ENCODE measurements at regions not wholly inside any gene's neighbourhood (a gene's known extent, or its start where the extent isn't known, plus 50 kb on each side); places are given as distances from the start of the nearest gene placed in this dataset.
"Not testable (repeated sequence)": the region's sequence is repeated elsewhere in the genome, so short reads cannot be mapped to it uniquely, and the experiment has no call there.

GRCh38 chr3:35291471-35292236, 347.7 kb upstream of the ARPP21 start:
- intact Hi-C loops (cut with micrococcal nuclease) = no loop called here
- no peaks in the 10 kb centered on the region for H3K4me1 Mint-ChIP-seq (ENCODE audit: insufficient read depth, unreplicated experiment)
- no peaks in the 10 kb centered on the region for H3K36me3 Mint-ChIP-seq (ENCODE audit: insufficient read depth, unreplicated experiment)
- H3K27me3 Mint-ChIP-seq (ENCODE audit: insufficient read depth, unreplicated experiment) = no peaks in the 10 kb centered on the region
- H3K27ac Mint-ChIP-seq (ENCODE audit: low read depth, unreplicated experiment) = no peak overlapping the region
- DNase-seq (ENCODE audit: unreplicated experiment) = peak; percentile 9
- no peak for TF ChIP-seq CTCF (IDR thresholded peaks at IDR 0.05; ENCODE audit: unreplicated experiment)
- no TSS peak for BruUV-seq (replicated peaks)
- H3K4me3 Mint-ChIP-seq (ENCODE audit: unreplicated experiment) = no peak overlapping the region
- no peaks in the 10 kb centered on the region for H3K9me3 Mint-ChIP-seq (ENCODE audit: unreplicated experiment)
- ChIA-PET CTCF (interaction anchor here (0.6 kb wide), 1 partner anchor 595 kb away, joined by 4 read pairs; no protein-coding TSS in a partner anchor), POLR2A (interaction anchor here (0.7 kb wide), 1 partner anchor 1285 kb away, joined by 3 read pairs; no protein-coding TSS in a partner anchor)

- no peak overlapping the region for H3K27ac Mint-ChIP-seq (ENCODE audit: low read depth, unreplicated experiment)
- no peak for TF ChIP-seq CTCF (IDR thresholded peaks at IDR 0.05; ENCODE audit: unreplicated experiment)
- no peak for DNase-seq (ENCODE audit: unreplicated experiment)
- ChIA-PET POLR2A (no interaction called here), CTCF (no interaction called here)
- H3K4me1 Mint-ChIP-seq (ENCODE audit: insufficient read depth, unreplicated experiment) = no peaks in the 10 kb centered on the region
- no peaks in the 10 kb centered on the region for H3K27me3 Mint-ChIP-seq (ENCODE audit: insufficient read depth, unreplicated experiment)
- no peak overlapping the region for H3K4me3 Mint-ChIP-seq (ENCODE audit: unreplicated experiment)
- H3K9me3 Mint-ChIP-seq (ENCODE audit: unreplicated experiment) = no peaks in the 10 kb centered on the region
- no TSS peak for BruUV-seq (replicated peaks)
- intact Hi-C loops (cut with micrococcal nuclease) = no loop called here
- no peaks in the 10 kb centered on the region for H3K36me3 Mint-ChIP-seq (ENCODE audit: insufficient read depth, unreplicated experiment)
These were observed 346.8 kb upstream of the ARPP21 start for GRCh38 chr3:35292568-35292967.

- CTCF ChIA-PET = no interaction called here
- TF ChIP-seq CTCF (IDR thresholded peaks at IDR 0.05; ENCODE audit: unreplicated experiment) = no peak
These were observed 343.4 kb upstream of the ARPP21 start for GRCh38 chr3:35295906-35296305.

GRCh38 chr3:35296533-35296932, 342.8 kb upstream of the ARPP21 start:
- no peaks in the 10 kb centered on the region for H3K36me3 Mint-ChIP-seq (ENCODE audit: insufficient read depth, unreplicated experiment)
- no peak for DNase-seq (ENCODE audit: unreplicated experiment)
- ChIA-PET POLR2A (no interaction called here), CTCF (no interaction called here)
- no TSS peak for BruUV-seq (replicated peaks)
- TF ChIP-seq CTCF (IDR thresholded peaks at IDR 0.05; ENCODE audit: unreplicated experiment) = no peak
- H3K27me3 Mint-ChIP-seq (ENCODE audit: insufficient read depth, unreplicated experiment) = peaks cover 2% of the 10 kb centered on the region
- H3K9me3 Mint-ChIP-seq (ENCODE audit: unreplicated experiment) = no peaks in the 10 kb centered on the region
- intact Hi-C loops (cut with micrococcal nuclease) = no loop called here
- H3K27ac Mint-ChIP-seq (ENCODE audit: low read depth, unreplicated experiment) = no peak overlapping the region
- H3K4me3 Mint-ChIP-seq (ENCODE audit: unreplicated experiment) = no peak overlapping the region
- H3K4me1 Mint-ChIP-seq (ENCODE audit: insufficient read depth, unreplicated experiment) = no peaks in the 10 kb centered on the region

More at GRCh38 chr3:35295906-35296305, 343.4 kb upstream of the ARPP21 start:
- no TSS peak for BruUV-seq (replicated peaks)
- POLR2A ChIA-PET = interaction anchor here (0.7 kb wide), 1 partner anchor 489 kb away, joined by 3 read pairs; no protein-coding TSS in a partner anchor
- Mint-ChIP-seq H3K4me1 (ENCODE audit: insufficient read depth, unreplicated experiment) (no peaks in the 10 kb centered on the region), H3K9me3 (ENCODE audit: unreplicated experiment) (no peaks in the 10 kb centered on the region), H3K27me3 (ENCODE audit: insufficient read depth, unreplicated experiment) (no peaks in the 10 kb centered on the region), H3K36me3 (ENCODE audit: insufficient read depth, unreplicated experiment) (no peaks in the 10 kb centered on the region), H3K4me3 (ENCODE audit: unreplicated experiment) (no peak overlapping the region), H3K27ac (ENCODE audit: low read depth, unreplicated experiment) (no peak overlapping the region)
- intact Hi-C loops (cut with micrococcal nuclease) = no loop called here
- no peak for DNase-seq (ENCODE audit: unreplicated experiment)

- H3K4me1 Mint-ChIP-seq (ENCODE audit: insufficient read depth, unreplicated experiment); BruUV-seq (replicated peaks); H3K27ac Mint-ChIP-seq (ENCODE audit: low read depth, unreplicated experiment); DNase-seq (ENCODE audit: unreplicated experiment); H3K27me3 Mint-ChIP-seq (ENCODE audit: insufficient read depth, unreplicated experiment); CTCF ChIA-PET; H3K4me3 Mint-ChIP-seq (ENCODE audit: unreplicated experiment); H3K9me3 Mint-ChIP-seq (ENCODE audit: unreplicated experiment); POLR2A ChIA-PET; H3K36me3 Mint-ChIP-seq (ENCODE audit: insufficient read depth, unreplicated experiment); intact Hi-C loops (cut with micrococcal nuclease): not testable (repeated sequence)
These were observed 342.4 kb upstream of the ARPP21 start for GRCh38 chr3:35296944-35297343.
